NCI-H1417 (cell line): ENCODE measurements at regions not wholly inside any gene's neighbourhood (a gene's known extent, or its start where the extent isn't known, plus 50 kb on each side); places are given as distances from the start of the nearest gene placed in this dataset.

Experiments used
- DNase-seq, 3 experiments: peaks; one replicate each; lab custom pipeline; 2025; lab: John Stamatoyannopoulos, UW

GRCh38 chr9:32698706-32699277 is 63.3 kb upstream of the TAF1L start:
- DNase-seq = no peak

- no peak for DNase-seq
Observed at GRCh38 chr9:32701321-32702022, 66.0 kb upstream of the TAF1L start.

- DNase-seq = peak in 1 of 3 experiments; percentile 1
Observed at GRCh38 chr9:32703635-32704034, 68.2 kb upstream of the TAF1L start.

GRCh38 chr9:32704343-32704742 is 68.9 kb upstream of the TAF1L start:
- no peak for DNase-seq

GRCh38 chr9:32705059-32705458 is 69.6 kb upstream of the TAF1L start:
- DNase-seq = no peak

GRCh38 chr9:32706004-32706724 is 70.7 kb upstream of the TAF1L start:
- no peak for DNase-seq

- DNase-seq = no peak
Observed at GRCh38 chr9:32706725-32707100, 71.2 kb upstream of the TAF1L start.

GRCh38 chr9:32707326-32707725 is 71.9 kb upstream of the TAF1L start:
- no peak for DNase-seq

- DNase-seq = no peak
Observed at GRCh38 chr9:32708480-32709150, 73.1 kb upstream of the TAF1L start.

- DNase-seq = no peak
Observed at GRCh38 chr9:32709871-32710270, 73.5 kb upstream of the TMEM215 start.

GRCh38 chr9:32716425-32716824 is 66.9 kb upstream of the TMEM215 start:
- DNase-seq = no peak

GRCh38 chr9:32716955-32717543 is 66.3 kb upstream of the TMEM215 start:
- no peak for DNase-seq

GRCh38 chr9:32722704-32723103 is 60.6 kb upstream of the TMEM215 start:
- no peak for DNase-seq

- peak in 1 of 3 experiments; percentile 47 for DNase-seq
Observed at GRCh38 chr9:32723789-32724325, 59.5 kb upstream of the TMEM215 start.

- no peak for DNase-seq
Observed at GRCh38 chr9:32725066-32725860, 58.1 kb upstream of the TMEM215 start.

- DNase-seq = no peak
Observed at GRCh38 chr9:32728181-32728580, 55.2 kb upstream of the TMEM215 start.
